ENCODE measurements at regions not wholly inside any gene's neighbourhood (a gene's known extent, or its start where the extent isn't known, plus 50 kb on each side); places are given as distances from the start of the nearest gene placed in this dataset.

DNA sequence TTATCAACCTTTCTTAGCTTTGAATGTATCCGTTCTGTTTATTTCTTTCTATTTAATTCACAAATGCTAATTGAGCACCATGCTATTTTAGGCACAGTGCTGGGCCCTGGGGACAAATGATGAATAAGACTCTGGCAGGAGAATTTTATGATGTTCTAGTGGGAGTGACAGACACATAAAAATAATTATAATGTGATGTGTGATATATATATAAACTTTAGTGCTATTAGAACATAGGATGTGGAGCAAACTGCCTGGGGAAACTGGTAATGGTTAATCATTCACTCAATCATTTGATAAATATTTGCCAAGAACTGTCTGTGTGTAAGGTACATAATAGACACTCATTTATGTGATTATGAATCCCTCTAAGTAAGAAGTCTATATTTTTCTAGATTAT lies 50.7 kb upstream of the FRY start:
- H3K4me3 ChIP-seq = no peak overlapping the region
- no peak overlapping the region for H3K4me2 ChIP-seq
- H2AFZ ChIP-seq = no peak overlapping the region
- H3K4me1 ChIP-seq (replicated peaks; ENCODE audit: insufficient read depth) = peaks cover 10% of the 10 kb centered on the region; the same call in 1 of the 2 replicates
- no peaks in the 10 kb centered on the region for H3F3A ChIP-seq (ENCODE audit: insufficient read depth, low read depth)
- CTCF ChIA-PET = interaction anchor here (0.7 kb wide), 1 partner anchor 14 kb away, joined by 3 read pairs; no protein-coding TSS in a partner anchor
- no peaks in the 10 kb centered on the region for H3K9me2 ChIP-seq (ENCODE audit: insufficient read depth)
- intact Hi-C loops (cut with micrococcal nuclease; ENCODE audit: unreplicated experiment) = no loop called here
- H3K27ac ChIP-seq = no peak overlapping the region
- POLR2A ChIA-PET (ENCODE audit: unreplicated experiment) = no interaction called here
- H3K36me3 ChIP-seq (ENCODE audit: low read depth) = no peaks in the 10 kb centered on the region
- no peaks in the 10 kb centered on the region for H3K9me3 ChIP-seq (ENCODE audit: insufficient read depth, low read depth)
- TF ChIP-seq EZH2 (IDR thresholded peaks at IDR 0.05; ENCODE audit: low read depth) (no peak), CTCF (conservative IDR thresholded peaks at IDR 0.05) (no peak)
- BruUV-seq (replicated peaks) = no TSS peak
- no peaks in the 10 kb centered on the region for H3K79me2 ChIP-seq (ENCODE audit: low read depth)
- DNase-seq = no peak
- no peaks in the 10 kb centered on the region for H3K27me3 ChIP-seq (ENCODE audit: insufficient read depth, low read depth)
- H4K20me1 ChIP-seq (ENCODE audit: insufficient read depth) = no peaks in the 10 kb centered on the region

Data from PC-9 (cell line).